Nephron progenitor cell (in vitro differentiated cells): ENCODE measurements at regions not wholly inside any gene's neighbourhood (a gene's known extent, or its start where the extent isn't known, plus 50 kb on each side); places are given as distances from the start of the nearest gene placed in this dataset.

ENCODE experiments used
- DNase-seq: peaks from one replicate; pipeline ENCODE4 v3.0.0; 2021
- H3K27ac Mint-ChIP-seq: 2 replicates; pipeline ENCODE4 v1.8.0; 2021; ENCODE audit warnings: mild to moderate bottlenecking, moderate library complexity, mixed read lengths
- H3K27me3 Mint-ChIP-seq: 2 replicates; pipeline ENCODE4 v1.8.0; 2021; ENCODE audit warnings: mild to moderate bottlenecking, low read depth, mixed read lengths; ENCODE audit not compliant: poor library complexity
- H3K36me3 Mint-ChIP-seq: 2 replicates; pipeline ENCODE4 v1.8.0; 2021; ENCODE audit warnings: low read depth, mixed read lengths
- H3K4me1 Mint-ChIP-seq: 2 replicates; pipeline ENCODE4 v1.8.0; 2021; ENCODE audit warnings: mixed read lengths
- H3K4me3 Mint-ChIP-seq: 2 replicates; pipeline ENCODE4 v1.8.0; 2021; ENCODE audit warnings: mild to moderate bottlenecking, moderate library complexity, mixed read lengths
- H3K9me3 Mint-ChIP-seq: 2 replicates; pipeline ENCODE4 v1.8.0; 2021; ENCODE audit warnings: mild to moderate bottlenecking, moderate library complexity, mixed read lengths
- TF ChIP-seq, protein P1 (sequence below): fragments of 200-600 bp; sonication (generic); IDR thresholded peaks from 2 replicates; pipeline ENCODE4 v1.5.0; 2021; ENCODE audit warnings: antibody characterized with exemption

DNA sequence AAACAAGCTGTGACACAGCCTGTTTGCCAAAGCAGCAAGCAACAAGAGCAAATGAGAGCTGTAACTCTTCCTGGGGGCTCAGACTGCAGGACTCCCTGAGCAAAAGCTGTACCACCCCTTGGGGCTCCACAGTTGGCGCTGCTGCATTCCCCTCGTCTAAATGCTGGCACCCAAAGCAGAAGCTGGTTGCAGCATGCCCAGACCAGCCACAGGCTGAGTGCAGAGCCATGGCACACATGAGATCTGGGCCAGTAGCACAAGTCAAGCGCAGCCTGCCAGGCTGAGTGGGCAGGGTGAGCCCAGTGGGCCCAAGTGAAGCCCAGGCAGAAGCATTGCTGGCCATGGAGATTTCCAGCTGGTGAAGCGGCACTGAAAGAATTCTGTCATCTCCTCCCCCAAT, 157.3 kb upstream of the GRAMD2B start:
- peaks cover 32% of the 10 kb centered on the region for H3K9me3 Mint-ChIP-seq
- peaks cover 6% of the 10 kb centered on the region for H3K36me3 Mint-ChIP-seq
- H3K27ac Mint-ChIP-seq = no peak overlapping the region

DNA sequence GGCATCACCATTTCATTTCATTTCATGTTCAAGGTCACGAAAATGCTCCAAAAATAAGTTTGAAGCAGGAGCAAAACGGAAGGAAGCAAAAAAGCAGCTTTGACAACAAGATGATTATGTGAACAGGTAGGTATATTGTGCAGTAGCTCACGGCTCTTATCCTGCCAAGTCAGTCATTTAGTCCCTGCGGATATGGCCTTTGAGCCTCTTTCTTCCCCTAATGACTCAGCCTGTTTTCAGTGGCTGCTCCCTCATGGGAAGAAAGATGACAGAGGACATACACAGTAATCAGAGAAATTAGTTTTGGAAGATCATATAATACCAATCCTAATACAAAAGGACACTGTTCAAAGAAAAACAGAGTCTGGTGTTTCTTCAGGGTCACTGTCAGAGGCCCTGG, 155.8 kb upstream of the GRAMD2B start:
- no peak overlapping the region for H3K27ac Mint-ChIP-seq
- peaks cover 17% of the 10 kb centered on the region for H3K9me3 Mint-ChIP-seq
- DNase-seq = no peak
- H3K4me3 Mint-ChIP-seq = no peak overlapping the region
- peaks cover 6% of the 10 kb centered on the region for H3K4me1 Mint-ChIP-seq
- peaks cover 6% of the 10 kb centered on the region for H3K27me3 Mint-ChIP-seq
- no peaks in the 10 kb centered on the region for H3K36me3 Mint-ChIP-seq
- TF ChIP-seq, protein P1, sequence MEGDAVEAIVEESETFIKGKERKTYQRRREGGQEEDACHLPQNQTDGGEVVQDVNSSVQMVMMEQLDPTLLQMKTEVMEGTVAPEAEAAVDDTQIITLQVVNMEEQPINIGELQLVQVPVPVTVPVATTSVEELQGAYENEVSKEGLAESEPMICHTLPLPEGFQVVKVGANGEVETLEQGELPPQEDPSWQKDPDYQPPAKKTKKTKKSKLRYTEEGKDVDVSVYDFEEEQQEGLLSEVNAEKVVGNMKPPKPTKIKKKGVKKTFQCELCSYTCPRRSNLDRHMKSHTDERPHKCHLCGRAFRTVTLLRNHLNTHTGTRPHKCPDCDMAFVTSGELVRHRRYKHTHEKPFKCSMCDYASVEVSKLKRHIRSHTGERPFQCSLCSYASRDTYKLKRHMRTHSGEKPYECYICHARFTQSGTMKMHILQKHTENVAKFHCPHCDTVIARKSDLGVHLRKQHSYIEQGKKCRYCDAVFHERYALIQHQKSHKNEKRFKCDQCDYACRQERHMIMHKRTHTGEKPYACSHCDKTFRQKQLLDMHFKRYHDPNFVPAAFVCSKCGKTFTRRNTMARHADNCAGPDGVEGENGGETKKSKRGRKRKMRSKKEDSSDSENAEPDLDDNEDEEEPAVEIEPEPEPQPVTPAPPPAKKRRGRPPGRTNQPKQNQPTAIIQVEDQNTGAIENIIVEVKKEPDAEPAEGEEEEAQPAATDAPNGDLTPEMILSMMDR = no peak

More for the DNA sequence above, 157.3 kb upstream of the GRAMD2B start:
- TF ChIP-seq, protein P1 = no peak
- DNase-seq = no peak
- H3K4me1 Mint-ChIP-seq = peaks cover 6% of the 10 kb centered on the region
- no peak overlapping the region for H3K4me3 Mint-ChIP-seq
- peaks cover 13% of the 10 kb centered on the region for H3K27me3 Mint-ChIP-seq

DNA sequence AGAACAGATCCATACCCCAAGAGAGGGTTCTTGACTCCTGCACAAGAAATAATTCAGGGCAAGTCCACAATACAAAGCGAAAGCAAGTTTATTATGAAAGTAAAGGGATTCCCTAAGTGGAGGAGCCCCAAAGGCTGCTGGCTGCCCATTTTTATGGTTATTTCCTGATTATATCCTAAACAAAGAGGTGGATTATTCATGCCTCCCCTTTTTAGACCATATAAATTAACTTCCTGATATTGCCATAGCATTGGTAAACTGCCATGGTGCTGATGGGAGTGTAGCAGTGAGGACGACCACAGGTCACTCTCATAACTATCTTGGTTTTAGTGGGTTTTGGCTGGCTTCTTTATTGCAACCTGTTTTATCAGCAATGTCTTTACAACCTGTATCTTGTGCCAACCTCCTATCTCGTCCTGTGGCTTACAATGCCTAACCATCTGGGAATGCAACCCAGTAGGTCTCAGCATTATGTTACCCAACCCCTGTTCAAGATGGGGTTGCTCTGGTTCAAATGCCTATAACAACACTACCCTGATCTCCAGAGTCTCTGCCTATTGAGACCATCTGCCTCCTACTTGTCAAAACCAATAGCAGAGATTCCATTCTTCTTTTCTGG, 154.4 kb upstream of the GRAMD2B start:
- no peak overlapping the region for H3K4me3 Mint-ChIP-seq
- H3K27me3 Mint-ChIP-seq = peaks cover 6% of the 10 kb centered on the region
- H3K36me3 Mint-ChIP-seq = no peaks in the 10 kb centered on the region
- peaks cover 8% of the 10 kb centered on the region for H3K9me3 Mint-ChIP-seq
- H3K4me1 Mint-ChIP-seq = peaks cover 6% of the 10 kb centered on the region
- no peak overlapping the region for H3K27ac Mint-ChIP-seq
- TF ChIP-seq, protein P1 = no peak
- DNase-seq = no peak

DNA sequence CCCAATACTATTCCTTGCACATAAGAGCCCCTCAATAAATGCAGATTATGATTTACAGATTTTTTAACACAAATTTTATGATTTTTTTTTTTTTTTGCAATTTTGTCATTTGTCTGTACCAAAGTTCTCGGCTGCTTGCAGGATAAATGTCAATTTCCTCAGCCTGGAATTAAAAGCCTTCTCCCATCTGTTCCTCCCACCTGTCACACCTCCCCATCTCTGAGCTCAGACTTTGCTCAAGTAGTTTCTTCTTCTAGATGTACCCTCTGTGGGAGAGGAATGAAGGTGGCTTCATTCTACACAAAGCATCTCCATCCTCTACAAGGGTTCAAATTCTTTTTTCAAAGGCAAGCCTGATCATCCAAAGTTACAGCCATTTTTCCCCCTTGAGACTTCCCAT, 153.7 kb upstream of the GRAMD2B start:
- DNase-seq = no peak
- no peak overlapping the region for H3K4me3 Mint-ChIP-seq
- TF ChIP-seq, protein P1 = no peak
- peaks cover 8% of the 10 kb centered on the region for H3K9me3 Mint-ChIP-seq
- no peaks in the 10 kb centered on the region for H3K36me3 Mint-ChIP-seq
- peaks cover 6% of the 10 kb centered on the region for H3K4me1 Mint-ChIP-seq
- H3K27ac Mint-ChIP-seq = no peak overlapping the region
- H3K27me3 Mint-ChIP-seq = peaks cover 6% of the 10 kb centered on the region

DNA sequence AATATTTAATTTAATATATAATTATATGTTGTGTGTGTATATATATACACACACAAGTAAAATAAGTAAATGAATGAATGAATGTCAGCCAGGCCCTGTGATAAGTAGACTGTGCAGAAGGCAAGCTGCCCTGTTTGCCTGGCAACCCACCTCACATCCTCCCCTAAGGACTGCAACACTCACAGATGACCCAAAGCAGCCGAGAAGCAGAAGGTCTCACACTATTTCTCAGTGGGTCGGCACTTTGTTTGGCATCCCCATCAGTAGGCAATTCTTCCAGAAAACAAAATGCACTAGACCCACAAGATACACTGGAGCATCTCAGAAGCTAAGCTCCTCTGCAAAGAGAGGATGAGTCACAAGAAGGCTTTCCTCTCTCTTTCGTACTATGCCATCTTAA, 152.1 kb upstream of the GRAMD2B start:
- no peak for DNase-seq
- Mint-ChIP-seq H3K36me3 (no peaks in the 10 kb centered on the region), H3K27me3 (peaks cover 12% of the 10 kb centered on the region), H3K4me3 (no peak overlapping the region), H3K27ac (no peak overlapping the region), H3K9me3 (no peaks in the 10 kb centered on the region), H3K4me1 (no peaks in the 10 kb centered on the region)
- TF ChIP-seq, protein P1 = no peak

DNA sequence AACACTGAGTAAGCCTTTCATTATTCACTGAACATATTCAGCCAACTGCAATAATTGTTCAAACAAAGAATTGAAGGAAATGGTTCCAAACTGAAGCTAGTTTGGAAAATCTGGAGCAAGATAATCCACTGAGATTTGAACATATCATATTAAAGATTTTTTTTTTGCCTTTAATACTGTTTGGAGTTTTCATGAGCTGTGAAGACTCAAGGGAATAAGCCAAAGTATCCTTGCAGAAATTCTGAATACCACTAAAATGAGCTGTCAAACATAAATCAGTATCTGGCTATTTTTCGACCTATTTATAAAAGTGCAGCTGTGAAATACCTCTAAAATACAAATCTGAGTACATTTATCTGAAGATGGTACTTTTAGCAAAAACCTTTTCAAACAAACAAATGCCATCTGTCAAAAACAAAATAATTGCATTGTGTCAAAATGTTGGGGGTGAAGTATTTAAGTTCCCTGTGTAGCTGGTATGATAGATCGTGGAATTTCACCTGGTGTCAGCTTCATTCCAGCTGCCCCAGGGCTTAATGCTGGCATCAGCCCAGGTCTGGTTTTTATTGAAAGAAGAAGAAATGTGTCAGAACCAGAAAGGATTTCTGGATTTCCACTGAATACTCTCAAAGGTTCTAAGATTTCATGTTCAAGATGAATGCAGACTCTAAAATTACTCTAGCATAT, 149.0 kb upstream of the GRAMD2B start:
- no peaks in the 10 kb centered on the region for H3K9me3 Mint-ChIP-seq
- H3K27ac Mint-ChIP-seq = no peak overlapping the region
- TF ChIP-seq, protein P1 = no peak
- peaks cover 11% of the 10 kb centered on the region for H3K27me3 Mint-ChIP-seq
- H3K36me3 Mint-ChIP-seq = no peaks in the 10 kb centered on the region
- DNase-seq = no peak
- no peaks in the 10 kb centered on the region for H3K4me1 Mint-ChIP-seq
- no peak overlapping the region for H3K4me3 Mint-ChIP-seq
